ENCODE measurements at regions not wholly inside any gene's neighbourhood (a gene's known extent, or its start where the extent isn't known, plus 50 kb on each side); places are given as distances from the start of the nearest gene placed in this dataset.

- no peak for TF ChIP-seq CTCF (conservative IDR thresholded peaks at IDR 0.05; ENCODE audit: low read depth, low read length)
- no peak for TF ChIP-seq EZH2 (IDR thresholded peaks at IDR 0.05; ENCODE audit: low read length, unreplicated experiment)
- TF ChIP-seq EZH2phosphoT487 (IDR thresholded peaks at IDR 0.05; ENCODE audit: borderline replicate concordance, low read length), result no peak
These were observed 489.7 kb upstream of the GNPDA2 start for GRCh38 chr4:45215976-45216542.
